ENCODE measurements at regions not wholly inside any gene's neighbourhood (a gene's known extent, or its start where the extent isn't known, plus 50 kb on each side); places are given as distances from the start of the nearest gene placed in this dataset.

- no peak overlapping the region for H3K4me3 ChIP-seq (ENCODE audit: low read depth, low read length)
- no peak for TF ChIP-seq CTCF (IDR thresholded peaks at IDR 0.05; ENCODE audit: low read depth, low read length)
Measured at GRCh38 chr13:85265296-85265695, 533.9 kb downstream of the SLITRK6 start.

DNA sequence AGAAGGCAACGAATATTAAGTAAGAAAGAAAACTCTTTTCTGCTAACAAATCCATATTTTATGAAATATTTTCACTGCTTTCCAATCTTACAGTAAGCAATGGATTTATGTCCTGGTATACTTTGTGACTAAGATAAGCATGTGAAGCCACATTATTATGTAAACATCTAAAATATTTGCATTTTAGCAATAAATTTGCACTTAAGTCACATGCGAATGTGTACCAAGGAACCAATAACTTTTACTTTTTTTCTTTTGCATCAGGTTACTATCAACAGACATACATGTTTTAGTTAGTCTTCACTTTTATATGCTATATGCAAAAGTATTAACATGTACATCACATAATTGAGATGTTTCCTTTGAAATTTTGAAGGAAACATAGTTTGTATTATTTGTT lies 536.7 kb downstream of the SLITRK6 start:
- H3K4me3 ChIP-seq (ENCODE audit: low read depth, low read length) = no peak overlapping the region
- no peak for TF ChIP-seq CTCF (IDR thresholded peaks at IDR 0.05; ENCODE audit: low read depth, low read length)

DNA sequence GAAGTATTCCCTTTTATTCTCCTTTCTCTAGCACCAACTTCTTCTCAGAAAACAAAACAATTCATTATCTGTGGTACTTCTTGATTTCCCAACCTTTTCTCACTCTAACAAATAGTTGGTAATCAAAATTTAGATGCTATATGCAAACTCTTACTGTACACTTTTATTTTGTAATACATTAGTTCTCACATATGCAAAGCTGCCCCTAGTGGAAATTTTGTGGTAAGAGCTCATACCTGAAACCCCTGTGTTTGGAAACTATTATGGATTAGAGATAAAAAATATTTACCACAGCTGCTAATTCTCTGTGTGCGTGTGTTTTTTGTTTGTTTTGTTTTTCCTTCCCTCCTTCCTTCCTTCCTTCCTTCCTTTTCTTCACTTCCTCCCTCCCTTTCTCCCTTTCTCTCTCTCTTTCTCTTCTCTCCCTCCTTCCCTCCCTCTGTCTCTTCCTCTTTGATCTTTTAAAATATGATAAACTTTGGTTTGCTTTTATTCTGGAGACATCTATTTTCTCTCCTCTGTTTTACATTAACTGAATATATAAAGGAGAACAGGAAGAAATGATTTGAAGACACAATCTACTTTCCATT lies 537.4 kb downstream of the SLITRK6 start:
- peak; percentile 31; the same call in 1 of the 2 replicates for TF ChIP-seq CTCF (IDR thresholded peaks at IDR 0.05; ENCODE audit: low read depth, low read length)
- no peak overlapping the region for H3K4me3 ChIP-seq (ENCODE audit: low read depth, low read length)

DNA sequence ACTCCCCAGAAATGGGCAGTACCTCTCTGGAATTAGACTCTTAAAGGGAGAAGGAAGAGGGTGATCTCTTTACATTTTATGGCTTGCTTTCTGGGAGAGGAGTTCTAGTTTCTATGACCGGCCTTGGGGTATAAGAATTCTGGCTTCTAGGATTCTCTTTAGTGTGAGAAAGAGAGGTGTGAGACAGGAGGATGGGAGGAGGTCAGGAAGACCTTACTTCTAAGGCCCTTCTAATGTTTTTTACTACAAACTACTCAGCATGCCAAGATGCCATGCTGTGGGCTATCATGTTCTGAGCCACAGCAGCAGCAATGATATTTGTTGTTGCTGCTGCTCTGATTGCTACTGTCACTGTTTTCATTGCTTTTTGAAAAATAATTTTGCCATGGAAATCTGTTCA lies 538.3 kb downstream of the SLITRK6 start:
- no peak overlapping the region for H3K4me3 ChIP-seq (ENCODE audit: low read depth, low read length)
- TF ChIP-seq CTCF (IDR thresholded peaks at IDR 0.05; ENCODE audit: low read depth, low read length) = no peak

DNA sequence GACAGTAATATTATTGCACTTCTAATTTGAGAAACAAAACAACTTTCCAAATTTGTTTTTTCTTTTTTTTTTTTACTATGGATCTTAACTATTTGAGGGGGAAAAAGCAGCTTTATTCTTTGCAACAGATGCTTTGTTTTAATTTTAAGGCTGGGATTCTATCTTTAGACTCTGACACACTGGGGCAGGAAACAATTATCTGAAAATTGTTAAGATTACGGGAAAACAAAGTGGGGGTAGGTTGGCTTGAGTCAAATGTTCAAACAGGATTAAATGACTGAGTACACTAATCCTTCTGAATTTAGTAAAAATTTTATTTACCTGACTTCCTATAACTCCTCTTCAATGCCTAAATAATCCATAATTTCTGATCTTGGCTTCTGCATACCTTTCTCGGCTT lies 543.2 kb downstream of the SLITRK6 start:
- no peak for TF ChIP-seq CTCF (IDR thresholded peaks at IDR 0.05; ENCODE audit: low read depth, low read length)
- H3K4me3 ChIP-seq (ENCODE audit: low read depth, low read length) = no peak overlapping the region

DNA sequence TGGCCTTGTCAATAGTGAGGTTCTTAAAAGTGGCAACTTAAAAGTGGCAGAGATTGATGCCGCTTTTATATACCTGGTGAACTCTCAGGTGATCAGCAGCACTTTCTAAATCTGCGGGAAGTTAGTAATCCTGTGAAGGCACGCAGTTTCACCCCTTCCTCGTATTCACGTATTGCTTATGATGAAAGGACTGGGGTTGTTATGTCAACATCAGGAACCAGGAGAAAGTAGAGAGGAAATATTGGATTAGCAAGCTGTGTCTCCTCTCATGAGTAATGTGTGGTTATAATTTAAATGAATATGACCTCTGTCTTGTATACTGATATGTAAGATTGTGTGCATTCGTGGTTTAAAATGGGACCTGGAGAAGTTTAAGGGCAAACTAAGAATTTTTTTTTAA lies 544.6 kb downstream of the SLITRK6 start:
- no peak for TF ChIP-seq CTCF (IDR thresholded peaks at IDR 0.05; ENCODE audit: low read depth, low read length)
- H3K4me3 ChIP-seq (ENCODE audit: low read depth, low read length) = no peak overlapping the region

GRCh38 chr13:85249151-85249550 lies 550.1 kb downstream of the SLITRK6 start:
- no peak for TF ChIP-seq CTCF (IDR thresholded peaks at IDR 0.05; ENCODE audit: low read depth, low read length)
- H3K4me3 ChIP-seq (ENCODE audit: low read depth, low read length) = no peak overlapping the region
